K562 (cell line): ENCODE measurements at regions not wholly inside any gene's neighbourhood (a gene's known extent, or its start where the extent isn't known, plus 50 kb on each side); places are given as distances from the start of the nearest gene placed in this dataset.
A peak's percentile ranks its signal among the peaks of the same experiment; 100 is the strongest.

ENCODE experiments used
- CTBP1 ChIP-seq: fragments of 450-650 bp; IDR thresholded peaks from 2 replicates; pipeline ENCODE4 v1.6.1; 2016; ENCODE audit warnings: borderline replicate concordance
- FOXJ2 ChIP-seq: fragments of 200-800 bp; sonication (Bioruptor generic); IDR thresholded peaks from 2 replicates; pipeline ENCODE4 v1.6.1; 2016; ENCODE audit warnings: missing genetic modification characterization, missing compliant biosample characterization
- KDM2B ChIP-seq: fragments of 250-450 bp; sonication (Bioruptor Pico); IDR thresholded peaks from 2 replicates; pipeline ENCODE4 v1.8.0; 2021; ENCODE audit warnings: mild to moderate bottlenecking, moderate library complexity
- MEIS2 ChIP-seq: fragments of 450-650 bp; IDR thresholded peaks from 2 replicates; pipeline ENCODE4 v1.6.1; 2014; ENCODE audit warnings: mild to moderate bottlenecking; ENCODE audit not compliant: partially characterized antibody
- MTA1 ChIP-seq: fragments of 450-650 bp; IDR thresholded peaks from 2 replicates; pipeline ENCODE4 v1.6.1; 2017; ENCODE audit warnings: borderline replicate concordance
- NELFE ChIP-seq: IDR thresholded peaks from 2 replicates; pipeline ENCODE4 v1.6.1; 2011; ENCODE audit warnings: mild to moderate bottlenecking; ENCODE audit not compliant: insufficient read depth, insufficient read length
- NR3C1 ChIP-seq: sonication (generic); formaldehyde crosslinking; IDR thresholded peaks from 2 replicates; pipeline ENCODE4 v1.8.1; 2022; ENCODE audit warnings: missing genetic modification reagents
- SMARCE1 ChIP-seq: fragments of 450-650 bp; IDR thresholded peaks from 2 replicates; pipeline ENCODE4 v1.7.1; 2016; ENCODE audit warnings: mild to moderate bottlenecking
- STAT5B ChIP-seq: fragments of 250-450 bp; sonication (Bioruptor Pico); IDR thresholded peaks from 2 replicates; pipeline ENCODE4 v1.8.0; 2021; ENCODE audit warnings: mild to moderate bottlenecking, inconsistent platforms
- THRB ChIP-seq: fragments of 450-650 bp; formaldehyde crosslinking; conservative IDR thresholded peaks from 2 replicates; pipeline ENCODE4 v1.4.0; 2022; ENCODE audit warnings: mild to moderate bottlenecking, missing genetic modification characterization
- YY1 ChIP-seq, 3 experiments: IDR thresholded peaks; 2 replicates each; pipeline ENCODE4 v1.6.1; 2011; ENCODE audit warnings: low read length in 2 of 3, mild to moderate bottlenecking in 2 of 3, moderate library complexity in 2 of 3, borderline replicate concordance in 1 of 3, control low read depth in 1 of 3, low read depth in 1 of 3; ENCODE audit not compliant: insufficient read depth in 3 of 3, insufficient replicate concordance in 2 of 3, control insufficient read depth in 1 of 3, insufficient read length in 1 of 3; ENCODE audit errors: extremely low read depth in 1 of 3
- ZBTB7A ChIP-seq: IDR thresholded peaks from 2 replicates; pipeline ENCODE4 v1.6.1; 2011; ENCODE audit warnings: low read depth, mild to moderate bottlenecking, low read length, moderate library complexity, borderline replicate concordance; ENCODE audit not compliant: control insufficient read depth
- ZFP1 ChIP-seq: fragments of 450-650 bp; formaldehyde crosslinking; IDR thresholded peaks from 2 replicates; pipeline ENCODE4 v1.4.0; 2020; ENCODE audit warnings: mild to moderate bottlenecking, mixed read lengths
- ZNF507 ChIP-seq: conservative IDR thresholded peaks from 2 replicates; pipeline ENCODE4 v1.6.1; 2017; ENCODE audit warnings: missing genetic modification characterization, missing compliant biosample characterization
- TF ChIP-seq, protein P1 (sequence below): sonication (generic); formaldehyde crosslinking; IDR thresholded peaks from 2 replicates; pipeline ENCODE4 v1.9.0; 2022; ENCODE audit warnings: mild to moderate bottlenecking, missing genetic modification reagents
- TF ChIP-seq, protein P2 (sequence below): IDR thresholded peaks from 2 replicates; pipeline ENCODE4 v1.6.1; 2014; ENCODE audit warnings: antibody characterized with exemption
- TF ChIP-seq, protein P3 (sequence below), 2 experiments: fragments of 150-350 bp in 1 of 2; IDR thresholded peaks; 2 replicates each; pipeline ENCODE4 v1.6.1; 2012 to 2016; ENCODE audit warnings: low read depth in 2 of 2, low read length in 2 of 2, mild to moderate bottlenecking in 1 of 2, moderate library complexity in 1 of 2

DNA sequence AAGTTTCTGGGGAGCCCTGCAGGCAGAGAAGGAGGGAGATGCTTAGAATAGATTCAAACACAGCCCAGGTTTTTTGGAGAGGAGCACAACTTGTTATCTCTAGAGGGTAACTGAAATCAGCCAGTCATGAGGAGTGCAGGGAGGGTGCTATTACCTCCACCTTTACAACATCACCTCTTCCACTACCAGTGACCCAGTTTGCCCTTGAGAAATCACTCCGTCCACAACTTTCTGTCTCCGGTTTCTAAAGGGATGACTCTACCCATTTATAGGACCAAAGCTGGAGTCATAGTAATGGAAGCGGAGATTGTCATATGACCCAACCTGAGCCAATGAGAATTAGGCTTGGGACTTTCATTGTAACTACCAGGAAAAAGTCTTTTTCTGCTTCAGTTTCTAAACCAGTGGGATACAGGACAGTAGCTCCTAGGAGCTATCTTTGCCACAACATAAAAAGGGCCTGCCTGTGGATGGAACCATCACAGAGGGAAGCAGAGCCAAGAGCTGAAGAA lies 131.2 kb upstream of the SERPIND1 start (continued):
- no peak for TF ChIP-seq ZBTB7A
- no peak for TF ChIP-seq FOXJ2 (tag)
- TF ChIP-seq THRB: no peak
- TF ChIP-seq ZNF507: no peak
- TF ChIP-seq, protein P1, sequence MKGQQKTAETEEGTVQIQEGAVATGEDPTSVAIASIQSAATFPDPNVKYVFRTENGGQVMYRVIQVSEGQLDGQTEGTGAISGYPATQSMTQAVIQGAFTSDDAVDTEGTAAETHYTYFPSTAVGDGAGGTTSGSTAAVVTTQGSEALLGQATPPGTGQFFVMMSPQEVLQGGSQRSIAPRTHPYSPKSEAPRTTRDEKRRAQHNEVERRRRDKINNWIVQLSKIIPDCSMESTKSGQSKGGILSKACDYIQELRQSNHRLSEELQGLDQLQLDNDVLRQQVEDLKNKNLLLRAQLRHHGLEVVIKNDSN (CRISPR knock-in tag): peak; percentile 84
- TF ChIP-seq STAT5B (CRISPR knock-in tag): no peak
- TF ChIP-seq, protein P2, sequence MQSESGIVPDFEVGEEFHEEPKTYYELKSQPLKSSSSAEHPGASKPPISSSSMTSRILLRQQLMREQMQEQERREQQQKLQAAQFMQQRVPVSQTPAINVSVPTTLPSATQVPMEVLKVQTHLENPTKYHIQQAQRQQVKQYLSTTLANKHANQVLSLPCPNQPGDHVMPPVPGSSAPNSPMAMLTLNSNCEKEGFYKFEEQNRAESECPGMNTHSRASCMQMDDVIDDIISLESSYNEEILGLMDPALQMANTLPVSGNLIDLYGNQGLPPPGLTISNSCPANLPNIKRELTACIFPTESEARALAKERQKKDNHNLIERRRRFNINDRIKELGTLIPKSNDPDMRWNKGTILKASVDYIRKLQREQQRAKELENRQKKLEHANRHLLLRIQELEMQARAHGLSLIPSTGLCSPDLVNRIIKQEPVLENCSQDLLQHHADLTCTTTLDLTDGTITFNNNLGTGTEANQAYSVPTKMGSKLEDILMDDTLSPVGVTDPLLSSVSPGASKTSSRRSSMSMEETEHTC: no peak
- no peak for TF ChIP-seq ZFP1
- TF ChIP-seq, protein P3, sequence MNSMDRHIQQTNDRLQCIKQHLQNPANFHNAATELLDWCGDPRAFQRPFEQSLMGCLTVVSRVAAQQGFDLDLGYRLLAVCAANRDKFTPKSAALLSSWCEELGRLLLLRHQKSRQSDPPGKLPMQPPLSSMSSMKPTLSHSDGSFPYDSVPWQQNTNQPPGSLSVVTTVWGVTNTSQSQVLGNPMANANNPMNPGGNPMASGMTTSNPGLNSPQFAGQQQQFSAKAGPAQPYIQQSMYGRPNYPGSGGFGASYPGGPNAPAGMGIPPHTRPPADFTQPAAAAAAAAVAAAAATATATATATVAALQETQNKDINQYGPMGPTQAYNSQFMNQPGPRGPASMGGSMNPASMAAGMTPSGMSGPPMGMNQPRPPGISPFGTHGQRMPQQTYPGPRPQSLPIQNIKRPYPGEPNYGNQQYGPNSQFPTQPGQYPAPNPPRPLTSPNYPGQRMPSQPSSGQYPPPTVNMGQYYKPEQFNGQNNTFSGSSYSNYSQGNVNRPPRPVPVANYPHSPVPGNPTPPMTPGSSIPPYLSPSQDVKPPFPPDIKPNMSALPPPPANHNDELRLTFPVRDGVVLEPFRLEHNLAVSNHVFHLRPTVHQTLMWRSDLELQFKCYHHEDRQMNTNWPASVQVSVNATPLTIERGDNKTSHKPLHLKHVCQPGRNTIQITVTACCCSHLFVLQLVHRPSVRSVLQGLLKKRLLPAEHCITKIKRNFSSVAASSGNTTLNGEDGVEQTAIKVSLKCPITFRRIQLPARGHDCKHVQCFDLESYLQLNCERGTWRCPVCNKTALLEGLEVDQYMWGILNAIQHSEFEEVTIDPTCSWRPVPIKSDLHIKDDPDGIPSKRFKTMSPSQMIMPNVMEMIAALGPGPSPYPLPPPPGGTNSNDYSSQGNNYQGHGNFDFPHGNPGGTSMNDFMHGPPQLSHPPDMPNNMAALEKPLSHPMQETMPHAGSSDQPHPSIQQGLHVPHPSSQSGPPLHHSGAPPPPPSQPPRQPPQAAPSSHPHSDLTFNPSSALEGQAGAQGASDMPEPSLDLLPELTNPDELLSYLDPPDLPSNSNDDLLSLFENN (IDR thresholded peaks at IDR 0.05; ENCODE audit: low read depth in 2 of 2, low read length in 2 of 2): no peak
- TF ChIP-seq CTBP1: no peak
- no peak for TF ChIP-seq MEIS2
- TF ChIP-seq KDM2B (CRISPR knock-in tag): 0 out of 2 replicates have a peak, but pooled peaks have one; percentile 19
- TF ChIP-seq MTA1: no peak
- no peak for TF ChIP-seq SMARCE1
- no peak for TF ChIP-seq NELFE
- no peak for TF ChIP-seq NR3C1 (CRISPR knock-in tag)
- TF ChIP-seq YY1 (IDR thresholded peaks at IDR 0.05; ENCODE audit: borderline replicate concordance in 1 of 3, control insufficient read depth in 1 of 3, extremely low read depth in 1 of 3, insufficient read depth in 3 of 3, insufficient read length in 1 of 3, insufficient replicate concordance in 2 of 3, low read depth in 1 of 3, low read length in 2 of 3): peak in 1 of 3 experiments; percentile 44
